ENCODE measurements at regions not wholly inside any gene's neighbourhood (a gene's known extent, or its start where the extent isn't known, plus 50 kb on each side); places are given as distances from the start of the nearest gene placed in this dataset.

DNA sequence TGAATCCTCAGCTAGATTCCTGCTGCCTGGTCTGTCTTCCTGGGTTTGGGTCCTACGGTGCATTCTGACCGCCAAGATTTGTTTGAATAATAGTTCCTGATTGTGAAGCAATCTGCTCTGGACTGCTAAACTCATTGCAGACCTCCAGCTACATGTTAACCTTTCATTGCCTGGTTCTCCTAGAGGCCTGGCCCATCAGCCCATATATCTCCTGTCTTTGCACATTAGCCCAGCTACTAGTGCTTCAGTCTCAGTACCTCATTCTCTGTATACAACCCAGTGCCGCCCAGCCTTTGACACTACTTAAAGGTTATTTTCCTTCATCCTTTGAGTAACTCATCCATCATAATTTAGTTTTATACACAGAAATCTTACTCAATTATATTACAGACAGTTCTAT lies 65.6 kb upstream of the GRIP1 start:
- TF ChIP-seq, protein P1, sequence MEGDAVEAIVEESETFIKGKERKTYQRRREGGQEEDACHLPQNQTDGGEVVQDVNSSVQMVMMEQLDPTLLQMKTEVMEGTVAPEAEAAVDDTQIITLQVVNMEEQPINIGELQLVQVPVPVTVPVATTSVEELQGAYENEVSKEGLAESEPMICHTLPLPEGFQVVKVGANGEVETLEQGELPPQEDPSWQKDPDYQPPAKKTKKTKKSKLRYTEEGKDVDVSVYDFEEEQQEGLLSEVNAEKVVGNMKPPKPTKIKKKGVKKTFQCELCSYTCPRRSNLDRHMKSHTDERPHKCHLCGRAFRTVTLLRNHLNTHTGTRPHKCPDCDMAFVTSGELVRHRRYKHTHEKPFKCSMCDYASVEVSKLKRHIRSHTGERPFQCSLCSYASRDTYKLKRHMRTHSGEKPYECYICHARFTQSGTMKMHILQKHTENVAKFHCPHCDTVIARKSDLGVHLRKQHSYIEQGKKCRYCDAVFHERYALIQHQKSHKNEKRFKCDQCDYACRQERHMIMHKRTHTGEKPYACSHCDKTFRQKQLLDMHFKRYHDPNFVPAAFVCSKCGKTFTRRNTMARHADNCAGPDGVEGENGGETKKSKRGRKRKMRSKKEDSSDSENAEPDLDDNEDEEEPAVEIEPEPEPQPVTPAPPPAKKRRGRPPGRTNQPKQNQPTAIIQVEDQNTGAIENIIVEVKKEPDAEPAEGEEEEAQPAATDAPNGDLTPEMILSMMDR (conservative IDR thresholded peaks at IDR 0.05), result no peak
- TF ChIP-seq ZFX (IDR thresholded peaks at IDR 0.05), result no peak
